HFFc6 (cell line): ENCODE measurements at regions not wholly inside any gene's neighbourhood (a gene's known extent, or its start where the extent isn't known, plus 50 kb on each side); places are given as distances from the start of the nearest gene placed in this dataset.

Experiments
- DNase-seq: peaks from one replicate; pipeline ENCODE4 v3.0.0-alpha.2; 2018
- H3K27ac Mint-ChIP-seq: 2 replicates; pipeline ENCODE4 v1.8.0; 2020; ENCODE audit warnings: mild to moderate bottlenecking, mixed read lengths
- H3K27me3 Mint-ChIP-seq: 2 replicates; pipeline ENCODE4 v1.8.0; 2021; ENCODE audit warnings: mild to moderate bottlenecking, moderate library complexity, mixed read lengths; ENCODE audit not compliant: insufficient read depth
- H3K36me3 Mint-ChIP-seq: 2 replicates; pipeline ENCODE4 v1.8.0; 2021; ENCODE audit warnings: low read depth, mixed read lengths
- H3K4me1 Mint-ChIP-seq: 2 replicates; pipeline ENCODE4 v1.8.0; 2020; ENCODE audit warnings: low read depth, mixed read lengths
- H3K4me3 Mint-ChIP-seq: 2 replicates; pipeline ENCODE4 v1.8.0; 2020; ENCODE audit warnings: mild to moderate bottlenecking, moderate library complexity, mixed read lengths
- H3K9me3 Mint-ChIP-seq: 2 replicates; pipeline ENCODE4 v1.8.0; 2020; ENCODE audit warnings: mild to moderate bottlenecking, mixed read lengths
- TF ChIP-seq, protein P1 (sequence below): fragments of 200-600 bp; sonication (generic); IDR thresholded peaks from 2 replicates; pipeline ENCODE4 v1.5.0; 2021; ENCODE audit warnings: antibody characterized with exemption, mild to moderate bottlenecking

DNA sequence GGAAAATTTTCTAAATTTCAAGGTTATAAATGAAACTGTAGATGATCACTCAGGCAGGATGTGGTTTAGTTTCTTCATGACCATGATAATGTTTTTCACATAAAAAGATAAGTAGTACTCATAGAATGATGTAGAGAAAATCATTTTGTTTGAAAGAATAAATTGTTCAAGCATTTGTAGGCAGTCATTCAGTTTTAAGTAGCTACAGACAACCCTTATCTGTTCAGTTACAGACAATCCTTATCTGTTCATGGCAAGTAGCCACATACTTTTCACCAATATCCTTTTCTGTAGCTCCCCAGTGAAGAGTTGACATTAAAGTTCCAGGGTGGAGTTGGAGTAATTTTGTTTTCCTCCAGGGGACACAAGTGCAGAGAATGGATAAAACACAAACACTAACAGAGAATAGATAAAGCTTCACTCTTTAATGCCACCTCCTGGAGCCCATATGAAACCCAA, 278.1 kb upstream of the TNC start:
- H3K27ac Mint-ChIP-seq, result no peak overlapping the region
- peaks cover 44% of the 10 kb centered on the region for H3K4me1 Mint-ChIP-seq
- peaks cover 3% of the 10 kb centered on the region for H3K27me3 Mint-ChIP-seq
- H3K9me3 Mint-ChIP-seq, result no peaks in the 10 kb centered on the region
- TF ChIP-seq, protein P1, sequence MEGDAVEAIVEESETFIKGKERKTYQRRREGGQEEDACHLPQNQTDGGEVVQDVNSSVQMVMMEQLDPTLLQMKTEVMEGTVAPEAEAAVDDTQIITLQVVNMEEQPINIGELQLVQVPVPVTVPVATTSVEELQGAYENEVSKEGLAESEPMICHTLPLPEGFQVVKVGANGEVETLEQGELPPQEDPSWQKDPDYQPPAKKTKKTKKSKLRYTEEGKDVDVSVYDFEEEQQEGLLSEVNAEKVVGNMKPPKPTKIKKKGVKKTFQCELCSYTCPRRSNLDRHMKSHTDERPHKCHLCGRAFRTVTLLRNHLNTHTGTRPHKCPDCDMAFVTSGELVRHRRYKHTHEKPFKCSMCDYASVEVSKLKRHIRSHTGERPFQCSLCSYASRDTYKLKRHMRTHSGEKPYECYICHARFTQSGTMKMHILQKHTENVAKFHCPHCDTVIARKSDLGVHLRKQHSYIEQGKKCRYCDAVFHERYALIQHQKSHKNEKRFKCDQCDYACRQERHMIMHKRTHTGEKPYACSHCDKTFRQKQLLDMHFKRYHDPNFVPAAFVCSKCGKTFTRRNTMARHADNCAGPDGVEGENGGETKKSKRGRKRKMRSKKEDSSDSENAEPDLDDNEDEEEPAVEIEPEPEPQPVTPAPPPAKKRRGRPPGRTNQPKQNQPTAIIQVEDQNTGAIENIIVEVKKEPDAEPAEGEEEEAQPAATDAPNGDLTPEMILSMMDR, result peak; percentile 18; the same call in 1 of the 2 replicates
- H3K36me3 Mint-ChIP-seq, result no peaks in the 10 kb centered on the region
- H3K4me3 Mint-ChIP-seq, result no peak overlapping the region
- no peak for DNase-seq

DNA sequence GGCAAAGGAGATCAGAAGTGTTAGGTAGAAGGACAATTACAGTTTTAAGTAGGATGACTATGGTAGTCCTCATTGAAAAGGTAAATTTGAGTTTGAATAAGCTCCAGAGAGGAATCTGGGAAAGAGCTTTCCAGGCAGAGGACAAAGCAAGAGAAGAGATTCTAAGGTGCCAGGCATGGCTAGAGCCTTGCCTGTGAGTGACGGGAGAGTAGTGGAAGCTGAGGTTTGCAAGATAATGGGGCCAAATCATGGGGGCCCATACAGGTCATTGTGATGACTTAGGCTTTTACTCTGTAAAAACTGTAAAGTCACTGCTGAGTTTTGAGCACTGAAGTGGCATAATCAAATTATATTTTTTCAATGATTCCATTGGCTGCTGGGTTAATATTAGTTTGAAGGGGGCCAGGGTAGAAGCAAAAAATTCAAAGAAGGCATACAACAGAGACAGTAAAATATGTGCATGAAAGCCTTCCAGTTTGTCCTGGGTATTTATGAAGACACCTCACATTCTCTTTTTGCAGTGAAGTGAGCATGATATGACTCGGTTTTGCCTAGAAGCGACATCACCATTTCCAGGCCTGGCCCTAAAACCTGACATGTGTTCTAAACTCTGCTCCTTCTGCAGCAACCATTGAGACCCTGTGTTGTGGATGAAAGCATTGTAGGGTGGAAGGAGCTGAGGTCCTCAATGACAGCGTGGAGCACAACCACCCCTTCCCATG, 279.8 kb upstream of the TNC start:
- no peak for DNase-seq
- H3K4me3 Mint-ChIP-seq, result no peak overlapping the region
- no peaks in the 10 kb centered on the region for H3K9me3 Mint-ChIP-seq
- no peak overlapping the region for H3K27ac Mint-ChIP-seq
- peaks cover 3% of the 10 kb centered on the region for H3K27me3 Mint-ChIP-seq
- H3K4me1 Mint-ChIP-seq, result peaks cover 46% of the 10 kb centered on the region
- no peaks in the 10 kb centered on the region for H3K36me3 Mint-ChIP-seq
- TF ChIP-seq, protein P1, result no peak

DNA sequence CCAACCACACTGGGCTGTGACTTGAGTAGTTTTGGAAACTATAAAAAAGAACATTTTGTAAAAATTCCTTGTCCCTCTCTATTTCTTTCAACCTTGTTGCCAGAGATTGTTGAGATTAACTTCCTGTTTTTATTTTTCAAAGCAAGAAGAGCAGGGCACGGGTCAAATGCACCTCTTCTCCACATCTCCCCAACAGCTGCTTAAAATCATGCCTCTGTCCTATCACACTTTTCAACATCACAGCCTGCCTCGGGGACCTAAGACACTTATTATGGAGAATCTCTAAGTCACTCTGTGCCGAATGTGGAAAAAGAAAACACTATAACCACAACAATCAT, 280.3 kb upstream of the TNC start:
- peaks cover 2% of the 10 kb centered on the region for H3K27me3 Mint-ChIP-seq
- no peaks in the 10 kb centered on the region for H3K36me3 Mint-ChIP-seq
- no peaks in the 10 kb centered on the region for H3K9me3 Mint-ChIP-seq
- peaks cover 46% of the 10 kb centered on the region for H3K4me1 Mint-ChIP-seq
- H3K27ac Mint-ChIP-seq, result no peak overlapping the region
- H3K4me3 Mint-ChIP-seq, result no peak overlapping the region
- no peak for DNase-seq
- TF ChIP-seq, protein P1, result no peak

DNA sequence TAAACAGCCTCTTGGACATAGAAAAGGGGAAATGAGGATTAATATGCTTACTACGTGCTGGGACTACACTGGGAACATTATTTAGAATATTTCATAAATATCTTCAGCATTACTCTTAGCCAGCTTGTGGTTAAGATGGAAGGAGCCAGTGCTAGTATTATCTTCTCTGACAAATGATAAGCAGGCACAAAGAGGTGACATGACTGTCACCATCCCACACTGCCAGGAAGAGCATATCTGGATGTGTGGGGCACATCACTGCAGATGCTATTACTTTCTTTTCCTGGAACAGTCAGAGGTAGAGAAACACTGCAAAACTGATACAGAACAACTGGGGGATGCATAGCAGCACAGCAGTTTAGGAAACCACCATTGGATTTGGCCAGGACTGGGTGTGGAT, 281.0 kb upstream of the TNC start:
- DNase-seq, result no peak
- peaks cover 44% of the 10 kb centered on the region for H3K4me1 Mint-ChIP-seq
- TF ChIP-seq, protein P1, result no peak
- H3K4me3 Mint-ChIP-seq, result no peak overlapping the region
- H3K36me3 Mint-ChIP-seq, result no peaks in the 10 kb centered on the region
- no peaks in the 10 kb centered on the region for H3K9me3 Mint-ChIP-seq
- no peak overlapping the region for H3K27ac Mint-ChIP-seq
- H3K27me3 Mint-ChIP-seq, result no peaks in the 10 kb centered on the region; the same call in 1 of the 2 replicates

DNA sequence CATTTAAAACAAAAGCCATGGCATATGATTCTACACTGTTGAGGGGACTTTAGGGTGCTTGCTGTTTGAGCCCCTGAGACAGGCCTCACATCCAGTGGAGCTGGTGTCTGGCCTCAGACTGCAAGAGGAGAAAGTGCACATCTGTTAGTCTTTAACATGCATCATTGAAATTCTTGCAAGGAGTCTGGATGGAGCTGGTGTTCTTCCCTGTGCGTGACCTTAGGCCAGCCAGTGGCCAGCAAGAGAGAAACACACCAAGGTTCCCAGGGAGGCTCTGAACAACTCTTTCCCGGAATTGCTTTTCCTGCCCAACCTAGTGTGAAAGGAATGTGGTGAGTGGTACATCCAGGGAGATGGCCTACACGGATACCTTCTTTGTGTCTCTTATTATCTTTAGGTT, 282.8 kb upstream of the TNC start:
- Mint-ChIP-seq H3K36me3 (no peaks in the 10 kb centered on the region), H3K27ac (peak overlapping the region; percentile 66; the same call in 1 of the 2 replicates), H3K4me1 (peaks cover 26% of the 10 kb centered on the region), H3K4me3 (no peak overlapping the region), H3K9me3 (no peaks in the 10 kb centered on the region), H3K27me3 (no peaks in the 10 kb centered on the region)
- peak; percentile 77 for DNase-seq
- TF ChIP-seq, protein P1, result no peak
